Neuronal stem cell (in vitro differentiated cells): ENCODE measurements at regions not wholly inside any gene's neighbourhood (a gene's known extent, or its start where the extent isn't known, plus 50 kb on each side); places are given as distances from the start of the nearest gene placed in this dataset.

Experiments
- DNase-seq: peaks from one replicate; pipeline ENCODE4 v3.0.0-alpha.2; 2013; ENCODE audit warnings: low spot score
- H2AFZ ChIP-seq: one replicate; pipeline ENCODE4 v1.6.1; 2013; ENCODE audit warnings: mild to moderate bottlenecking, low read length, inconsistent platforms
- H2AK5ac ChIP-seq: 2 replicates; pipeline ENCODE4 v1.6.1; 2013; ENCODE audit warnings: low read depth, mild to moderate bottlenecking, inconsistent platforms, low read length, moderate library complexity, mixed read lengths
- H2BK120ac ChIP-seq: 2 replicates; pipeline ENCODE4 v1.6.1; 2013; ENCODE audit warnings: low read depth, mild to moderate bottlenecking, inconsistent platforms, low read length, moderate library complexity, mixed read lengths
- H2BK12ac ChIP-seq: one replicate; pipeline ENCODE4 v1.6.1; 2013; ENCODE audit warnings: low read length, inconsistent platforms
- H2BK15ac ChIP-seq: 2 replicates; pipeline ENCODE4 v1.6.1; 2013; ENCODE audit warnings: mild to moderate bottlenecking, low read length, inconsistent platforms, mixed read lengths
- H2BK5ac ChIP-seq: one replicate; pipeline ENCODE4 v1.6.1; 2013; ENCODE audit warnings: inconsistent platforms, mild to moderate bottlenecking, low read length, moderate library complexity
- H3K14ac ChIP-seq: one replicate; pipeline ENCODE4 v1.6.1; 2013; ENCODE audit warnings: low read length, inconsistent platforms
- H3K18ac ChIP-seq: 2 replicates; pipeline ENCODE4 v1.6.1; 2013; ENCODE audit warnings: low read length, inconsistent platforms
- H3K23ac ChIP-seq: 2 replicates; pipeline ENCODE4 v1.6.1; 2013; ENCODE audit warnings: low read depth, mild to moderate bottlenecking, mixed read lengths, low read length, inconsistent platforms; ENCODE audit not compliant: poor library complexity
- H3K27ac ChIP-seq: replicated peaks from 3 replicates; pipeline ENCODE4 v1.5.1; 2013; ENCODE audit warnings: low read length, inconsistent platforms
- H3K27me3 ChIP-seq, 3 experiments: 2 replicates each; pipeline ENCODE4 v1.6.1; 2013; ENCODE audit warnings: low read length in 3 of 3, mild to moderate bottlenecking in 2 of 3, inconsistent platforms in 1 of 3, low read depth in 1 of 3, mixed read lengths in 1 of 3, moderate library complexity in 1 of 3; ENCODE audit not compliant: control insufficient read depth in 3 of 3, insufficient read depth in 3 of 3
- H3K36me3 ChIP-seq, 2 donors: replicated peaks in 1 of 2; 2 replicates each; pipeline ENCODE4 v1.6.1; 2013; ENCODE audit warnings: low read length in 2 of 2; ENCODE audit not compliant: control insufficient read depth in 2 of 2, insufficient read depth in 2 of 2
- H3K4ac ChIP-seq: 2 replicates; pipeline ENCODE4 v1.6.1; 2013; ENCODE audit warnings: inconsistent platforms, mild to moderate bottlenecking, low read length, moderate library complexity
- H3K4me1 ChIP-seq, 2 donors: 1 replicate in 1 of 2; 2 replicates in 1 of 2; pipeline ENCODE4 v1.6.1; 2013; ENCODE audit warnings: low read length in 2 of 2, low read depth in 1 of 2; ENCODE audit not compliant: control insufficient read depth in 2 of 2, insufficient read depth in 1 of 2
- H3K4me2 ChIP-seq: one replicate; pipeline ENCODE4 v1.6.1; 2013; ENCODE audit warnings: mild to moderate bottlenecking, low read length, inconsistent platforms; ENCODE audit not compliant: insufficient read depth, poor library complexity, severe bottlenecking
- H3K4me3 ChIP-seq, 2 donors: 2 replicates each; pipeline ENCODE4 v1.5.1; 2013; ENCODE audit warnings: low read length in 2 of 2, mild to moderate bottlenecking in 2 of 2, inconsistent platforms in 1 of 2, moderate library complexity in 1 of 2
- H3K79me1 ChIP-seq: one replicate; pipeline ENCODE4 v1.6.1; 2013; ENCODE audit warnings: low read depth, mild to moderate bottlenecking, inconsistent platforms, low read length, moderate library complexity
- H3K9ac ChIP-seq: one replicate; pipeline ENCODE4 v1.6.1; 2013; ENCODE audit warnings: mild to moderate bottlenecking, low read depth, low read length, inconsistent platforms; ENCODE audit not compliant: poor library complexity
- H3K9me3 ChIP-seq, 2 donors: replicated peaks in 1 of 2; 2 replicates each; pipeline versions ENCODE3 to v1.6.1; 2013; ENCODE audit warnings: low read length in 2 of 2, mild to moderate bottlenecking in 2 of 2, inconsistent platforms in 1 of 2, low read depth in 1 of 2, mixed read lengths in 1 of 2, moderate library complexity in 1 of 2; ENCODE audit not compliant: control insufficient read depth in 2 of 2, insufficient read depth in 1 of 2
- H4K8ac ChIP-seq: one replicate; pipeline ENCODE4 v1.6.1; 2013; ENCODE audit warnings: low read depth, mild to moderate bottlenecking, inconsistent platforms, low read length, moderate library complexity
- H4K91ac ChIP-seq: one replicate; pipeline ENCODE4 v1.6.1; 2013; ENCODE audit warnings: low read length, low read depth, mild to moderate bottlenecking, inconsistent platforms; ENCODE audit not compliant: poor library complexity
- WGBS, 2 donors: extraction: QIAGEN DNeasy Blood & Tissue Kit; methylation state at CpG; one replicate each; pipeline ENCODE4 v1.1.7; 2013; ENCODE audit warnings: missing lambda C conversion rate in 2 of 2, mixed read lengths in 1 of 2; ENCODE audit not compliant: insufficient read length in 2 of 2, insufficient replicate concordance in 1 of 2; ENCODE audit errors: extremely low coverage in 2 of 2; 5-methylcytosine and 5-hydroxymethylcytosine counted together

- no peak for DNase-seq
- Histone ChIP-seq H3K14ac (no peak overlapping the region), H3K27ac (no peak overlapping the region), H2AFZ (no peak overlapping the region), H3K9me3 (no peaks in the 10 kb centered on the region), H3K4me3 (no peak overlapping the region), H3K4me2 (no peak overlapping the region), H3K79me1 (no peaks in the 10 kb centered on the region), H3K18ac (no peak overlapping the region), H2BK120ac (no peak overlapping the region), H4K91ac (no peak overlapping the region), H3K4ac (no peak overlapping the region), H2AK5ac (no peak overlapping the region), H3K4me1 (no peaks in the 10 kb centered on the region), H3K23ac (no peak overlapping the region), H3K9ac (no peak overlapping the region), H3K27me3 (no peaks in the 10 kb centered on the region), H3K36me3 (no peaks in the 10 kb centered on the region), H2BK5ac (no peak overlapping the region), H4K8ac (no peak overlapping the region), H2BK12ac (no peak overlapping the region), H2BK15ac (no peak overlapping the region)
- no CpG with 5 or more reads among the region's 3 CpGs for WGBS, 2 donors
Measured at GRCh38 chr18:68270017-68270416, 444.9 kb downstream of the TMX3 start.

GRCh38 chr18:68267583-68267982 is 447.3 kb downstream of the TMX3 start:
- no peak overlapping the region for H2BK120ac ChIP-seq
- no peak overlapping the region for H2AFZ ChIP-seq
- H3K9ac ChIP-seq: no peak overlapping the region
- H2AK5ac ChIP-seq: no peak overlapping the region
- no peaks in the 10 kb centered on the region for H3K9me3 ChIP-seq
- no peak overlapping the region for H2BK12ac ChIP-seq
- no peak overlapping the region for H4K91ac ChIP-seq
- H3K14ac ChIP-seq: no peak overlapping the region
- no peaks in the 10 kb centered on the region for H3K4me1 ChIP-seq
- H2BK5ac ChIP-seq: no peak overlapping the region
- H3K4me3 ChIP-seq: no peak overlapping the region
- no peak overlapping the region for H3K23ac ChIP-seq
- H3K27ac ChIP-seq: no peak overlapping the region
- H3K4ac ChIP-seq: no peak overlapping the region
- no peak overlapping the region for H4K8ac ChIP-seq
- H3K4me2 ChIP-seq: no peak overlapping the region
- H3K79me1 ChIP-seq: no peaks in the 10 kb centered on the region
- no peak overlapping the region for H3K18ac ChIP-seq
- no peak overlapping the region for H2BK15ac ChIP-seq
- no peaks in the 10 kb centered on the region for H3K27me3 ChIP-seq
- DNase-seq: no peak
- H3K36me3 ChIP-seq: no peaks in the 10 kb centered on the region

- no CpG with 5 or more reads among the region's 5 CpGs for WGBS, 2 donors
- Histone ChIP-seq H2BK15ac (no peak overlapping the region), H3K9ac (no peak overlapping the region), H3K9me3 (no peaks in the 10 kb centered on the region), H2BK12ac (no peak overlapping the region), H4K8ac (no peak overlapping the region), H2AFZ (peak overlapping the region; percentile 38), H3K4me1 (peaks cover 0 to 3% of the 10 kb centered on the region in 2 donors), H3K4me2 (no peak overlapping the region), H3K27me3 (no peaks in the 10 kb centered on the region), H3K27ac (no peak overlapping the region), H3K4me3 (no peak overlapping the region), H3K23ac (no peak overlapping the region), H3K14ac (no peak overlapping the region), H4K91ac (no peak overlapping the region), H2BK120ac (no peak overlapping the region), H3K4ac (no peak overlapping the region), H3K79me1 (no peaks in the 10 kb centered on the region), H2AK5ac (no peak overlapping the region), H2BK5ac (no peak overlapping the region), H3K18ac (no peak overlapping the region), H3K36me3 (no peaks in the 10 kb centered on the region)
- no peak for DNase-seq
Measured at GRCh38 chr18:68263481-68263880, 451.4 kb downstream of the TMX3 start.

- no peak overlapping the region for H4K91ac ChIP-seq
- H3K4me1 ChIP-seq: peaks cover 0 to 3% of the 10 kb centered on the region in 2 donors
- no peaks in the 10 kb centered on the region for H3K36me3 ChIP-seq
- no peak overlapping the region for H4K8ac ChIP-seq
- no peak overlapping the region for H3K14ac ChIP-seq
- H3K9ac ChIP-seq: no peak overlapping the region
- H3K4me3 ChIP-seq: no peak overlapping the region
- no peak overlapping the region for H2BK5ac ChIP-seq
- no CpG with 5 or more reads among the region's 2 CpGs for WGBS, 2 donors
- H3K27me3 ChIP-seq: no peaks in the 10 kb centered on the region
- H2BK12ac ChIP-seq: no peak overlapping the region
- no peak overlapping the region for H3K18ac ChIP-seq
- no peak overlapping the region for H3K23ac ChIP-seq
- H3K4ac ChIP-seq: no peak overlapping the region
- no peak overlapping the region for H3K27ac ChIP-seq
- H2AK5ac ChIP-seq: no peak overlapping the region
- no peak for DNase-seq
- no peaks in the 10 kb centered on the region for H3K9me3 ChIP-seq
- H2AFZ ChIP-seq: peak overlapping the region; percentile 31
- H3K79me1 ChIP-seq: no peaks in the 10 kb centered on the region
- H2BK120ac ChIP-seq: no peak overlapping the region
- H3K4me2 ChIP-seq: no peak overlapping the region
- no peak overlapping the region for H2BK15ac ChIP-seq
Measured at GRCh38 chr18:68262690-68263294, 452.1 kb downstream of the TMX3 start.
